Colonic mucosa (tissue), 4 donors: ENCODE measurements at regions not wholly inside any gene's neighbourhood (a gene's known extent, or its start where the extent isn't known, plus 50 kb on each side); places are given as distances from the start of the nearest gene placed in this dataset.

Experiments
- DNase-seq: peaks from one replicate; pipeline ENCODE4 v3.0.0-alpha.2; 2020
- H3K27ac ChIP-seq: fragments of 200-600 bp; one replicate; pipeline ENCODE4 v1.8.0; 2021
- H3K27me3 ChIP-seq: fragments of 200-600 bp; one replicate; pipeline ENCODE4 v1.8.0; 2021
- H3K36me3 ChIP-seq: fragments of 200-600 bp; one replicate; pipeline ENCODE4 v1.8.0; 2021
- H3K4me1 ChIP-seq: fragments of 200-600 bp; one replicate; pipeline ENCODE4 v1.8.0; 2021; ENCODE audit warnings: mild to moderate bottlenecking
- H3K4me3 ChIP-seq: fragments of 200-600 bp; one replicate; pipeline ENCODE4 v1.8.0; 2021
- H3K9ac ChIP-seq, 2 donors: one replicate each; pipeline ENCODE4 v1.7.0; 2013; ENCODE audit warnings: control low read depth in 2 of 2, low read depth in 2 of 2, low read length in 2 of 2
- H3K9me3 ChIP-seq: fragments of 200-600 bp; one replicate; pipeline ENCODE4 v1.8.0; 2021
- intact Hi-C: fragments of 100-400 bp; cut with DNase I; formaldehyde crosslinking; loops from one replicate; pipeline ENCODE4 v1.14.1; 2022
- TF ChIP-seq, protein P1 (sequence below): fragments of 200-600 bp; IDR thresholded peaks from one replicate; pipeline ENCODE4 v1.8.0; 2022; ENCODE audit warnings: antibody characterized with exemption, mild to moderate bottlenecking
- donor health status: healthy.
- donor health status: DM: no; HTN: no; CAD: no.
- donor health status: DM: no; HTN: no; CAD: no.

- TF ChIP-seq, protein P1, sequence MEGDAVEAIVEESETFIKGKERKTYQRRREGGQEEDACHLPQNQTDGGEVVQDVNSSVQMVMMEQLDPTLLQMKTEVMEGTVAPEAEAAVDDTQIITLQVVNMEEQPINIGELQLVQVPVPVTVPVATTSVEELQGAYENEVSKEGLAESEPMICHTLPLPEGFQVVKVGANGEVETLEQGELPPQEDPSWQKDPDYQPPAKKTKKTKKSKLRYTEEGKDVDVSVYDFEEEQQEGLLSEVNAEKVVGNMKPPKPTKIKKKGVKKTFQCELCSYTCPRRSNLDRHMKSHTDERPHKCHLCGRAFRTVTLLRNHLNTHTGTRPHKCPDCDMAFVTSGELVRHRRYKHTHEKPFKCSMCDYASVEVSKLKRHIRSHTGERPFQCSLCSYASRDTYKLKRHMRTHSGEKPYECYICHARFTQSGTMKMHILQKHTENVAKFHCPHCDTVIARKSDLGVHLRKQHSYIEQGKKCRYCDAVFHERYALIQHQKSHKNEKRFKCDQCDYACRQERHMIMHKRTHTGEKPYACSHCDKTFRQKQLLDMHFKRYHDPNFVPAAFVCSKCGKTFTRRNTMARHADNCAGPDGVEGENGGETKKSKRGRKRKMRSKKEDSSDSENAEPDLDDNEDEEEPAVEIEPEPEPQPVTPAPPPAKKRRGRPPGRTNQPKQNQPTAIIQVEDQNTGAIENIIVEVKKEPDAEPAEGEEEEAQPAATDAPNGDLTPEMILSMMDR = no peak
- Histone ChIP-seq H3K9me3 (no peaks in the 10 kb centered on the region), H3K27me3 (no peaks in the 10 kb centered on the region), H3K4me1 (no peaks in the 10 kb centered on the region), H3K9ac (no peak overlapping the region), H3K4me3 (no peak overlapping the region), H3K27ac (no peak overlapping the region), H3K36me3 (no peaks in the 10 kb centered on the region)
- intact Hi-C loops = no loop called here
- DNase-seq = no peak
Observed at GRCh38 chr6:43874814-43875590, 105.0 kb downstream of the VEGFA start.

DNA sequence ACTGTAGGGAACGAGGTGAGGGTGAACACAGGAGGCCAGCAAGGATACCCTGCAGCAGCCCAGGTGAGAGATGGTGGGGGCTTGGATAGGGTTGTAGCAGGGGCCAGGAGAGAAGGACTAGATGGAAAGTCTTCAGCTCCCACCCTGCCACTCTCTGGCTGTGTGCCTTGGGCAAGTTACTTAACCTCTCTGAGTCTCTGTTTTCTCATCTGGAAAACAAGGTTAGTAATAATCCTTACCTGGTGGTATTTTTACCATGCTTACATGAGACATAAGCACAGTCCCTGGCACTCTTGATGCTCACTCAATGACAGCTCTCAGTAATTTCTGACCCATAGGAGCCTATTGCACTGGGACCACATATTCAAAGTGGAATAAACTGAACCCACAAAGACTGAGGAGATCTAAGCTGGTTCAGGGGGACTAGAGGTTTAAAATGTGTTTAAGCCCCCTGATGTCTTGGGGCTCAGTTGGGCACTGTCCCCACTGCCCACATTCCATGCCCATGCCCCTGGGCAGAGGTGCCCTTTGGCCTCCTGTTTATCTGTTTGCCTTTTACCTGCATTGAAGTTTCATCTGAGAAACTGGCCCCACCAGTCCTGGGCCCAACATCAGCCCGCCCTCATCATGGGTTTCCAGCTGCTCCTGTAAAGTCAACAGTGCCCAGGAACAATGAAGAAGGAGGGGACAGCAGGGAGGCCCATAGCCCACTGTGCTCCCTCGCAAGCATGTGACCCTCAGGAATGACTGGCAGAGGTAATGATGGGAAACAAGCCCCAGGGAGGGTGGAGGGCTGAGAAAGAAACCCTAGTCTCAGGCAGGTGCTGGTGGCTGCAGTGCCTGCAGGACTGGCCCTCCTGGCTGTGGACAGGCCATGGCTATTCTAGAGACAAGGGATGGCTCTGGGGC lies 104.0 kb downstream of the VEGFA start:
- Histone ChIP-seq H3K27ac (no peak overlapping the region), H3K9ac (no peak overlapping the region), H3K4me3 (no peak overlapping the region), H3K4me1 (no peaks in the 10 kb centered on the region), H3K27me3 (no peaks in the 10 kb centered on the region), H3K9me3 (no peaks in the 10 kb centered on the region), H3K36me3 (no peaks in the 10 kb centered on the region)
- TF ChIP-seq, protein P1 = no peak
- peak; percentile 62 for DNase-seq
- intact Hi-C loops = no loop called here

GRCh38 chr6:43871933-43872332 lies 101.9 kb downstream of the VEGFA start:
- intact Hi-C loops = no loop called here
- no peaks in the 10 kb centered on the region for H3K9me3 ChIP-seq
- no peaks in the 10 kb centered on the region for H3K4me1 ChIP-seq
- H3K9ac ChIP-seq = no peak overlapping the region
- no peak overlapping the region for H3K27ac ChIP-seq
- H3K4me3 ChIP-seq = no peak overlapping the region
- H3K27me3 ChIP-seq = no peaks in the 10 kb centered on the region
- TF ChIP-seq, protein P1 = no peak
- H3K36me3 ChIP-seq = no peaks in the 10 kb centered on the region
- no peak for DNase-seq

DNA sequence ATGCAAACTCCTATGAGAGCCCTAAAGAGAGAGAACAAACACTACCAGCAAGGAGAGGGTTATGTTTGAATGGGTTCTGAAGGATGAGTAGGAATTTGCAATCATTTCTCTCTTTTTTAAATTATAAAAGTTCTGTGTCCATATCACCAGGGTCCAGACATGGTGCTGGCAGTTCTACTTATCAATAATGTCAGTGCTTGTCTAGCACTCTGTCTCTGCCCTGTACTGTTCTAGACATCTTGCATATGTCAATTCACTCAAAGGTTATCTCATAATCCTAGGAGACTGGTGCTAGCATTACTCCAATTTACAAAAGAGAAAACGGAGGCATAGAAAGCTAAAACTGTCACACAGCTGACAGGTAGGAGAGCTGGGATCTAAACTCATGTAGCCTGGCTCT lies 101.3 kb downstream of the VEGFA start:
- DNase-seq = no peak
- TF ChIP-seq, protein P1 = no peak
- H3K9ac ChIP-seq = no peak overlapping the region
- no peaks in the 10 kb centered on the region for H3K9me3 ChIP-seq
- intact Hi-C loops = no loop called here
- no peak overlapping the region for H3K4me3 ChIP-seq
- H3K4me1 ChIP-seq = no peaks in the 10 kb centered on the region
- no peak overlapping the region for H3K27ac ChIP-seq
- H3K27me3 ChIP-seq = no peaks in the 10 kb centered on the region
- H3K36me3 ChIP-seq = no peaks in the 10 kb centered on the region

- Histone ChIP-seq H3K27me3 (no peaks in the 10 kb centered on the region), H3K4me1 (no peaks in the 10 kb centered on the region), H3K9ac (no peak overlapping the region), H3K4me3 (no peak overlapping the region), H3K9me3 (no peaks in the 10 kb centered on the region), H3K36me3 (no peaks in the 10 kb centered on the region), H3K27ac (no peak overlapping the region)
- intact Hi-C loops = no loop called here
- no peak for DNase-seq
- TF ChIP-seq, protein P1 = no peak
Observed at GRCh38 chr6:43870660-43871061, 100.7 kb downstream of the VEGFA start.
